ENCODE measurements at regions not wholly inside any gene's neighbourhood (a gene's known extent, or its start where the extent isn't known, plus 50 kb on each side); places are given as distances from the start of the nearest gene placed in this dataset.
"Not testable (repeated sequence)": the region's sequence is repeated elsewhere in the genome, so short reads cannot be mapped to it uniquely, and the experiment has no call there.

GRCh38 chr2:110387044-110387443 lies 85.6 kb downstream of the LIMS4 start:
- TF ChIP-seq CTCF, POLR2A, POLR2AphosphoS5, EP300 (IDR thresholded peaks at IDR 0.05): not testable (repeated sequence)

All from suprapubic skin (tissue), 4 donors.